ENCODE measurements at regions not wholly inside any gene's neighbourhood (a gene's known extent, or its start where the extent isn't known, plus 50 kb on each side); places are given as distances from the start of the nearest gene placed in this dataset.

GRCh38 chr6:40028449-40028848 lies 94.2 kb upstream of the MOCS1 start:
- no peak for TF ChIP-seq SP1 (IDR thresholded peaks at IDR 0.05)
- TF ChIP-seq L3MBTL2 (conservative IDR thresholded peaks at IDR 0.05), result no peak
- TF ChIP-seq SUZ12 (IDR thresholded peaks at IDR 0.05), result no peak
- no peak for TF ChIP-seq TARDBP (IDR thresholded peaks at IDR 0.05)
